DMS114 treated with DMSO at 0.1 percent for 48 hours (cell line): ENCODE measurements at regions not wholly inside any gene's neighbourhood (a gene's known extent, or its start where the extent isn't known, plus 50 kb on each side); places are given as distances from the start of the nearest gene placed in this dataset.

Experiments
- DNase-seq: peaks from one replicate; lab custom pipeline; 2025; ENCODE audit not compliant: unreplicated experiment; lab: John Stamatoyannopoulos, UW

GRCh38 chr5:107325866-107326265 is 344.9 kb downstream of the EFNA5 start:
- no peak for DNase-seq

- DNase-seq = no peak
These were observed 345.9 kb downstream of the EFNA5 start for GRCh38 chr5:107324809-107325208.

- DNase-seq = no peak
These were observed 346.7 kb downstream of the EFNA5 start for GRCh38 chr5:107324071-107324470.

GRCh38 chr5:107323536-107323935 is 347.2 kb downstream of the EFNA5 start:
- DNase-seq = no peak

- no peak for DNase-seq
These were observed 347.8 kb downstream of the EFNA5 start for GRCh38 chr5:107322936-107323335.

- DNase-seq = no peak
These were observed 348.8 kb downstream of the EFNA5 start for GRCh38 chr5:107321906-107322305.

- no peak for DNase-seq
These were observed 349.9 kb downstream of the EFNA5 start for GRCh38 chr5:107320846-107321245.

GRCh38 chr5:107320376-107320775 is 350.4 kb downstream of the EFNA5 start:
- no peak for DNase-seq

GRCh38 chr5:107319901-107320300 is 350.8 kb downstream of the EFNA5 start:
- no peak for DNase-seq

- no peak for DNase-seq
These were observed 356.4 kb downstream of the EFNA5 start for GRCh38 chr5:107314330-107314729.

- DNase-seq = no peak
These were observed 356.8 kb downstream of the EFNA5 start for GRCh38 chr5:107313921-107314320.

GRCh38 chr5:107313098-107313497 is 357.6 kb downstream of the EFNA5 start:
- no peak for DNase-seq

GRCh38 chr5:107310181-107310580 is 360.6 kb downstream of the EFNA5 start:
- DNase-seq = no peak

- DNase-seq = no peak
These were observed 364.1 kb downstream of the EFNA5 start for GRCh38 chr5:107306594-107306993.

GRCh38 chr5:107306002-107306401 is 364.7 kb downstream of the EFNA5 start:
- no peak for DNase-seq

- DNase-seq = no peak
These were observed 366.1 kb downstream of the EFNA5 start for GRCh38 chr5:107304684-107305083.

GRCh38 chr5:107303171-107303968 is 367.4 kb downstream of the EFNA5 start:
- no peak for DNase-seq

- no peak for DNase-seq
These were observed 368.3 kb downstream of the EFNA5 start for GRCh38 chr5:107302441-107302840.

GRCh38 chr5:107301999-107302398 is 368.7 kb downstream of the EFNA5 start:
- DNase-seq = no peak

- no peak for DNase-seq
These were observed 369.9 kb downstream of the EFNA5 start for GRCh38 chr5:107300721-107301327.

- DNase-seq = no peak
These were observed 374.2 kb downstream of the EFNA5 start for GRCh38 chr5:107296572-107296971.

- no peak for DNase-seq
These were observed 374.8 kb downstream of the EFNA5 start for GRCh38 chr5:107295914-107296313.

- no peak for DNase-seq
These were observed 376.1 kb downstream of the EFNA5 start for GRCh38 chr5:107294669-107295068.
